A549 (cell line): ENCODE measurements at regions not wholly inside any gene's neighbourhood (a gene's known extent, or its start where the extent isn't known, plus 50 kb on each side); places are given as distances from the start of the nearest gene placed in this dataset.

Source experiments
- ATAC-seq, 2 experiments: fragments of 200-7000 bp in 1 of 2; fragments of >200 bp in 1 of 2; cut with Nextera tagmentation in 1 of 2; cut with Tn5 transposase in 1 of 2; 3 replicates each; pipeline versions ENCODE4 v1.8.0 to v1.9.1; 2018 to 2020; ENCODE audit warnings: mild to moderate bottlenecking in 1 of 2, moderate library complexity in 1 of 2
- CTCF ChIA-PET: fragments of 300-600 bp; sonication (Branson Sonifier 250); formaldehyde crosslinking; extraction: SDS; loops from one replicate; lab custom pipeline; 2021; ENCODE audit warnings: antibody characterized with exemption, inconsistent platforms; lab: Yijun Ruan, JAX
- POLR2A ChIA-PET: fragments of 350-600 bp; formaldehyde crosslinking; extraction: SDS; loops from one replicate; lab custom pipeline; 2021; ENCODE audit warnings: antibody characterized with exemption, inconsistent platforms; lab: Yijun Ruan, JAX
- DNase-seq, 2 experiments: peaks; one replicate each; pipeline versions ENCODE4 v3.0.0 to v3.0.0-alpha.2; 2011 to 2016; ENCODE audit warnings: low read depth in 1 of 2, low spot score in 1 of 2
- FAIRE-seq: peaks from 2 replicates; lab custom pipeline; 2011; peaks lifted over from hg19 to GRCh38; lab: Jason Lieb, UNC
- H3K27ac ChIP-seq, 2 experiments: fragments of >200 bp; sonication (Bioruptor Twin); formaldehyde crosslinking; 3 replicates each; pipeline ENCODE4 v1.5.1; 2016 to 2017
- H3K4me1 ChIP-seq: fragments of >200 bp; sonication (Bioruptor Twin); formaldehyde crosslinking; 3 replicates; pipeline ENCODE4 v1.6.1; 2016
- H3K4me2 ChIP-seq: fragments of >200 bp; sonication (Bioruptor Twin); formaldehyde crosslinking; 3 replicates; pipeline ENCODE4 v1.6.1; 2016
- H3K4me3 ChIP-seq: fragments of >200 bp; sonication (Bioruptor Twin); formaldehyde crosslinking; 3 replicates; pipeline ENCODE4 v1.5.1; 2016
- H3K9me3 ChIP-seq: fragments of >200 bp; sonication (Bioruptor Twin); formaldehyde crosslinking; 3 replicates; pipeline ENCODE4 v1.6.1; 2016
- BCL3 ChIP-seq: fragments of >200 bp; sonication (Bioruptor Twin); formaldehyde crosslinking; IDR thresholded peaks from 3 replicates; pipeline ENCODE4 v1.6.1; 2016
- BHLHE40 ChIP-seq: IDR thresholded peaks from 2 replicates; pipeline ENCODE4 v1.6.1; 2012; ENCODE audit warnings: low read depth, low read length, inconsistent platforms
- CBX2 ChIP-seq: fragments of 200-600 bp; sonication (generic); IDR thresholded peaks from 2 replicates; pipeline ENCODE4 v1.6.1; 2016; ENCODE audit warnings: low read depth, mild to moderate bottlenecking, borderline replicate concordance
- CBX8 ChIP-seq: fragments of 200-600 bp; sonication (generic); IDR thresholded peaks from 2 replicates; pipeline ENCODE4 v1.6.1; 2016
- CEBPB ChIP-seq, 2 experiments: fragments of >200 bp in 1 of 2; sonication (Bioruptor Twin) in 1 of 2; formaldehyde crosslinking in 1 of 2; IDR thresholded peaks; 2 replicates each; pipeline ENCODE4 v1.6.1; 2012 to 2016
- CHD4 ChIP-seq: fragments of 200-600 bp; sonication (generic); IDR thresholded peaks from 2 replicates; pipeline ENCODE4 v1.6.1; 2016; ENCODE audit warnings: antibody characterized with exemption, mild to moderate bottlenecking, borderline replicate concordance
- E2F6 ChIP-seq: IDR thresholded peaks from 2 replicates; pipeline ENCODE4 v1.6.1; 2012; ENCODE audit warnings: low read depth, borderline replicate concordance
- EHF ChIP-seq: fragments of 250-450 bp; sonication (Bioruptor Pico); IDR thresholded peaks from 2 replicates; pipeline ENCODE4 v1.5.0; 2020; ENCODE audit warnings: mild to moderate bottlenecking
- EHMT2 ChIP-seq: fragments of 200-600 bp; sonication (generic); IDR thresholded peaks from 2 replicates; pipeline ENCODE4 v1.6.1; 2016; ENCODE audit warnings: antibody characterized with exemption, low read depth, mild to moderate bottlenecking, moderate library complexity
- ESRRA ChIP-seq: fragments of 150-350 bp; IDR thresholded peaks from 2 replicates; pipeline ENCODE4 v1.6.1; 2014; ENCODE audit warnings: mild to moderate bottlenecking, low read length, borderline replicate concordance
- HDAC2 ChIP-seq: fragments of 200-600 bp; sonication (generic); IDR thresholded peaks from 2 replicates; pipeline ENCODE4 v1.6.1; 2016
- HEYL ChIP-seq: fragments of 250-450 bp; sonication (Bioruptor Pico); IDR thresholded peaks from 2 replicates; pipeline ENCODE4 v1.8.0; 2021; ENCODE audit warnings: mild to moderate bottlenecking, moderate library complexity
- HOXA7 ChIP-seq: fragments of 250-450 bp; sonication (Bioruptor Pico); IDR thresholded peaks from 2 replicates; pipeline ENCODE4 v1.5.0; 2020; ENCODE audit warnings: mild to moderate bottlenecking, moderate library complexity
- JUN ChIP-seq, 2 experiments: fragments of >200 bp; sonication (Bioruptor Twin); formaldehyde crosslinking; IDR thresholded peaks; 2 replicates in 1 of 2; 3 replicates in 1 of 2; pipeline ENCODE4 v1.6.1; 2016 to 2017
- JUNB ChIP-seq: fragments of >200 bp; sonication (Bioruptor Twin); formaldehyde crosslinking; IDR thresholded peaks from 2 replicates; pipeline ENCODE4 v1.6.1; 2016
- KDM1A ChIP-seq: fragments of 200-600 bp; sonication (generic); IDR thresholded peaks from 2 replicates; pipeline ENCODE4 v1.6.1; 2016; ENCODE audit warnings: low read depth, mild to moderate bottlenecking
- MAFK ChIP-seq: fragments of 450-650 bp; IDR thresholded peaks from 2 replicates; pipeline ENCODE4 v1.6.1; 2014; ENCODE audit not compliant: partially characterized antibody
- MAX ChIP-seq: IDR thresholded peaks from 2 replicates; pipeline ENCODE4 v1.6.1; 2012
- MAZ ChIP-seq: fragments of 150-350 bp; IDR thresholded peaks from 2 replicates; pipeline ENCODE4 v1.6.1; 2014; ENCODE audit warnings: antibody characterized with exemption, low read depth, low read length, borderline replicate concordance
- MYC ChIP-seq: IDR thresholded peaks from 2 replicates; pipeline ENCODE4 v1.6.1; 2012; ENCODE audit warnings: mild to moderate bottlenecking, inconsistent platforms, low read length, improper control_type of control experiment, borderline replicate concordance
- NR3C1 ChIP-seq: fragments of >200 bp; sonication (Bioruptor Twin); formaldehyde crosslinking; IDR thresholded peaks from 3 replicates; pipeline ENCODE4 v1.6.1; 2017
- PBX3 ChIP-seq: IDR thresholded peaks from 2 replicates; pipeline ENCODE4 v1.6.1; 2012
- PHF8 ChIP-seq: fragments of 200-600 bp; sonication (generic); IDR thresholded peaks from 2 replicates; pipeline ENCODE4 v1.6.1; 2016; ENCODE audit warnings: low read depth, mild to moderate bottlenecking, antibody characterized with exemption, moderate library complexity, borderline replicate concordance
- RCOR1 ChIP-seq: fragments of 150-350 bp; IDR thresholded peaks from 2 replicates; pipeline ENCODE4 v1.6.1; 2014; ENCODE audit warnings: antibody characterized with exemption, low read length, low read depth
- RFX5 ChIP-seq: fragments of 450-650 bp; IDR thresholded peaks from 2 replicates; pipeline ENCODE4 v1.7.1; 2014; ENCODE audit warnings: antibody characterized with exemption, mild to moderate bottlenecking, moderate library complexity
- RNF2 ChIP-seq: fragments of 200-600 bp; sonication (generic); IDR thresholded peaks from 2 replicates; pipeline ENCODE4 v1.6.1; 2016; ENCODE audit warnings: low read depth, mild to moderate bottlenecking, antibody characterized with exemption, moderate library complexity, borderline replicate concordance
- SMC3 ChIP-seq: fragments of >200 bp; sonication (Bioruptor Twin); formaldehyde crosslinking; IDR thresholded peaks from 3 replicates; pipeline ENCODE4 v1.6.1; 2018; ENCODE audit warnings: inconsistent platforms
- SREBF2 ChIP-seq: fragments of 450-650 bp; IDR thresholded peaks from 2 replicates; pipeline ENCODE4 v1.6.1; 2014; ENCODE audit warnings: mild to moderate bottlenecking, moderate library complexity
- TFCP2L1 ChIP-seq: fragments of 250-450 bp; sonication (Bioruptor Pico); IDR thresholded peaks from 2 replicates; pipeline ENCODE4 v1.5.0; 2021; ENCODE audit warnings: mild to moderate bottlenecking
- TP53 ChIP-seq: fragments of 250-450 bp; sonication (Bioruptor Pico); IDR thresholded peaks from 2 replicates; pipeline ENCODE4 v1.5.0; 2021; ENCODE audit warnings: mild to moderate bottlenecking, moderate library complexity
- ZC3H11A ChIP-seq: fragments of 450-650 bp; IDR thresholded peaks from 2 replicates; pipeline ENCODE4 v1.6.1; 2014; ENCODE audit warnings: antibody characterized with exemption, mild to moderate bottlenecking
- WGBS: methylation state at CpG from one replicate; pipeline ENCODE4 v1.1.6; 2017; ENCODE audit errors: missing lambda C conversion rate; 5-methylcytosine and 5-hydroxymethylcytosine counted together

- ChIA-PET POLR2A (no interaction called here), CTCF (no interaction called here)
- no peak overlapping the region for H3K4me3 ChIP-seq
- H3K9me3 ChIP-seq, result no peaks in the 10 kb centered on the region
- ATAC-seq (no peak), DNase-seq (no peak), FAIRE-seq (no peak)
- 35% methylated on average over 7 of the region's 7 CpGs for WGBS
- TF ChIP-seq PBX3 (no peak), TP53 (CRISPR knock-in tag) (no peak), SREBF2 (no peak), MYC (no peak), MAZ (no peak), KDM1A (no peak), TFCP2L1 (CRISPR knock-in tag) (no peak), EHF (no peak), PHF8 (no peak), RNF2 (no peak), MAFK (no peak), HOXA7 (CRISPR knock-in tag) (no peak), CBX2 (no peak), JUNB (no peak), ESRRA (no peak), JUN (IDR thresholded peaks at IDR 0.05) (no peak), HDAC2 (no peak)
- H3K27ac ChIP-seq, result no peak overlapping the region
- H3K4me2 ChIP-seq, result no peak overlapping the region
- no peaks in the 10 kb centered on the region for H3K4me1 ChIP-seq
These were observed 164.8 kb downstream of the IPMK start for GRCh38 chr10:58102897-58103296.

- H3K27ac ChIP-seq, result no peak overlapping the region
- no peaks in the 10 kb centered on the region for H3K9me3 ChIP-seq
- ATAC-seq, result no peak
- no peak for DNase-seq
- CTCF ChIA-PET, result no interaction called here
- POLR2A ChIA-PET, result no interaction called here
- no peaks in the 10 kb centered on the region for H3K4me1 ChIP-seq
- 25% methylated on average over 1 of the region's 1 CpG for WGBS
- TF ChIP-seq RFX5, result no peak
- TF ChIP-seq MAX, result no peak
- TF ChIP-seq NR3C1, result no peak
- TF ChIP-seq MAFK, result no peak
- no peak for TF ChIP-seq CBX8
- TF ChIP-seq BCL3, result no peak
- TF ChIP-seq BHLHE40, result no peak
- no peak for TF ChIP-seq CHD4
- TF ChIP-seq E2F6, result no peak
- no peak for TF ChIP-seq CEBPB (IDR thresholded peaks at IDR 0.05)
- TF ChIP-seq EHMT2, result no peak
- no peak for TF ChIP-seq SMC3
- no peak for TF ChIP-seq JUNB
- no peak for TF ChIP-seq HEYL (CRISPR knock-in tag)
- TF ChIP-seq RNF2, result no peak
- no peak for TF ChIP-seq ZC3H11A
- no peak for TF ChIP-seq RCOR1
- no peak for TF ChIP-seq JUN (IDR thresholded peaks at IDR 0.05)
- FAIRE-seq, result no peak
- no peak overlapping the region for H3K4me3 ChIP-seq
- H3K4me2 ChIP-seq, result no peak overlapping the region
These were observed 166.0 kb downstream of the IPMK start for GRCh38 chr10:58101682-58102081.
